GM23248 (cell line): ENCODE measurements at regions not wholly inside any gene's neighbourhood (a gene's known extent, or its start where the extent isn't known, plus 50 kb on each side); places are given as distances from the start of the nearest gene placed in this dataset.
A peak's percentile ranks its signal among the peaks of the same experiment; 100 is the strongest.

Source experiments
- DNase-seq: peaks from one replicate; pipeline ENCODE4 v3.0.0-alpha.2; 2015
- H2AFZ ChIP-seq: fragments of 200-600 bp; sonication (generic); 2 replicates; pipeline ENCODE4 v1.6.1; 2016; ENCODE audit warnings: antibody characterized with exemption
- H3F3A ChIP-seq: fragments of 200-600 bp; sonication (generic); 2 replicates; pipeline ENCODE4 v1.6.1; 2016; ENCODE audit warnings: mild to moderate bottlenecking, antibody characterized with exemption, mixed run types; ENCODE audit not compliant: insufficient read depth
- H3K27ac ChIP-seq: fragments of 200-600 bp; sonication (generic); 2 replicates; pipeline ENCODE4 v1.5.1; 2016; ENCODE audit warnings: mild to moderate bottlenecking
- H3K27me3 ChIP-seq: fragments of 200-600 bp; sonication (generic); replicated peaks from 2 replicates; pipeline ENCODE4 v1.6.1; 2016; ENCODE audit warnings: mild to moderate bottlenecking; ENCODE audit not compliant: insufficient read depth
- H3K36me3 ChIP-seq: fragments of 200-600 bp; sonication (generic); 2 replicates; pipeline ENCODE4 v1.6.1; 2016; ENCODE audit warnings: low read depth, mild to moderate bottlenecking
- H3K4me1 ChIP-seq: fragments of 200-600 bp; sonication (generic); 2 replicates; pipeline ENCODE4 v1.6.1; 2016; ENCODE audit warnings: mild to moderate bottlenecking; ENCODE audit not compliant: insufficient read depth
- H3K4me2 ChIP-seq: fragments of 200-600 bp; sonication (generic); one replicate; pipeline ENCODE4 v1.6.1; 2016; ENCODE audit warnings: mild to moderate bottlenecking; ENCODE audit not compliant: unreplicated experiment
- H3K4me3 ChIP-seq: fragments of 200-600 bp; sonication (generic); 2 replicates; pipeline ENCODE4 v1.5.1; 2016; ENCODE audit warnings: mild to moderate bottlenecking
- H3K79me2 ChIP-seq: fragments of 200-600 bp; sonication (generic); 2 replicates; pipeline ENCODE4 v1.6.1; 2016; ENCODE audit warnings: mild to moderate bottlenecking; ENCODE audit not compliant: insufficient read depth
- H3K9ac ChIP-seq: fragments of 200-600 bp; sonication (generic); 2 replicates; pipeline ENCODE4 v1.6.1; 2016; ENCODE audit warnings: mild to moderate bottlenecking
- H3K9me2 ChIP-seq: fragments of 200-600 bp; sonication (generic); 2 replicates; pipeline ENCODE4 v1.6.1; 2016; ENCODE audit warnings: mixed run types, mild to moderate bottlenecking, moderate library complexity; ENCODE audit not compliant: insufficient read depth
- H3K9me3 ChIP-seq: fragments of 200-600 bp; sonication (generic); one replicate; pipeline ENCODE4 v1.6.1; 2017; ENCODE audit warnings: low read depth
- H4K20me1 ChIP-seq: fragments of 200-600 bp; sonication (generic); 2 replicates; pipeline ENCODE4 v1.6.0; 2016; ENCODE audit not compliant: insufficient read depth
- EZH2 ChIP-seq: fragments of 200-600 bp; sonication (generic); IDR thresholded peaks from 2 replicates; pipeline ENCODE4 v1.6.1; 2018; ENCODE audit warnings: antibody characterized with exemption, mild to moderate bottlenecking; ENCODE audit not compliant: insufficient read depth, poor library complexity, severe bottlenecking
- EZH2phosphoT487 ChIP-seq: fragments of 200-600 bp; sonication (generic); IDR thresholded peaks from 2 replicates; pipeline ENCODE4 v1.6.1; 2018; ENCODE audit warnings: antibody characterized with exemption, moderate library complexity, mild to moderate bottlenecking, low read depth; ENCODE audit not compliant: insufficient read depth
- WGBS, 2 experiments: methylation state at CpG; one replicate each; pipeline ENCODE4 v1.1.6; 2015 to 2017; ENCODE audit warnings: low lambda C conversion rate in 2 of 2, low coverage in 1 of 2; ENCODE audit errors: missing lambda C conversion rate in 2 of 2; 5-methylcytosine and 5-hydroxymethylcytosine counted together
- in situ Hi-C: fragments of 300-500 bp; cut with MboI; formaldehyde crosslinking; loops from 2 replicates; pipeline ENCODE4 v1.15.0; 2020

DNA sequence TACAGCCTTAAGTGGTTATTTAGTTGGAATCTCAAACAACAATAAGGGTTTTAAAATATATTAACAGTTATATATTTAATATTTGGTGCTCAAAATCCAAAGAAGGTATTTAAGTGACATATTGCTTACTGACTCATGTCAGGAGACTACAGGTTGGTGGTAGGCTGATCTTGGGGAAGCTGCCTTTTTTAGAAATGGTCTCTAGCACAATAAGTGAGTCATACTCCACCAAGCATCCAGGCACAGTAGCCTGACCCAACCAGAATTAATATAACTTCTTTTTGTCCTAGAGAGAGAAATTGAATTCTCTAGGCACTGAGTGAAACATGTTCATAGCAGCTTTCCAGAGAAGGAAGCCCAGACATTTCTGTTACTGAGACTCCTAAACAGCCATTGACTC is 868.5 kb upstream of the TENM4 start:
- Histone ChIP-seq H3K4me3 (no peak overlapping the region), H3K36me3 (no peaks in the 10 kb centered on the region), H3K9me3 (no peaks in the 10 kb centered on the region), H3F3A (no peaks in the 10 kb centered on the region), H3K9me2 (no peaks in the 10 kb centered on the region), H2AFZ (no peak overlapping the region), H3K9ac (no peak overlapping the region), H4K20me1 (no peaks in the 10 kb centered on the region), H3K27me3 (no peaks in the 10 kb centered on the region), H3K27ac (no peak overlapping the region), H3K4me1 (no peaks in the 10 kb centered on the region), H3K79me2 (no peaks in the 10 kb centered on the region), H3K4me2 (no peak overlapping the region)
- no peak for DNase-seq
- in situ Hi-C loops: no loop called here
- no peak for TF ChIP-seq EZH2phosphoT487
- no peak for TF ChIP-seq EZH2

- H3K27ac ChIP-seq: no peak overlapping the region
- 46 to 56% methylated on average over 2 of the region's 2 CpGs for WGBS, 2 experiments
- no peak overlapping the region for H3K4me2 ChIP-seq
- TF ChIP-seq EZH2: no peak
- in situ Hi-C loops: no loop called here
- no peaks in the 10 kb centered on the region for H3K36me3 ChIP-seq
- no peaks in the 10 kb centered on the region for H3K4me1 ChIP-seq
- no peak for DNase-seq
- H3K79me2 ChIP-seq: no peaks in the 10 kb centered on the region
- no peak overlapping the region for H2AFZ ChIP-seq
- no peaks in the 10 kb centered on the region for H3K9me2 ChIP-seq
- no peak overlapping the region for H3K4me3 ChIP-seq
- no peaks in the 10 kb centered on the region for H3F3A ChIP-seq
- H3K9me3 ChIP-seq: no peaks in the 10 kb centered on the region
- no peak overlapping the region for H3K9ac ChIP-seq
- no peaks in the 10 kb centered on the region for H3K27me3 ChIP-seq
- H4K20me1 ChIP-seq: no peaks in the 10 kb centered on the region
These were observed 866.8 kb upstream of the TENM4 start for GRCh38 chr11:80307676-80308075.

DNA sequence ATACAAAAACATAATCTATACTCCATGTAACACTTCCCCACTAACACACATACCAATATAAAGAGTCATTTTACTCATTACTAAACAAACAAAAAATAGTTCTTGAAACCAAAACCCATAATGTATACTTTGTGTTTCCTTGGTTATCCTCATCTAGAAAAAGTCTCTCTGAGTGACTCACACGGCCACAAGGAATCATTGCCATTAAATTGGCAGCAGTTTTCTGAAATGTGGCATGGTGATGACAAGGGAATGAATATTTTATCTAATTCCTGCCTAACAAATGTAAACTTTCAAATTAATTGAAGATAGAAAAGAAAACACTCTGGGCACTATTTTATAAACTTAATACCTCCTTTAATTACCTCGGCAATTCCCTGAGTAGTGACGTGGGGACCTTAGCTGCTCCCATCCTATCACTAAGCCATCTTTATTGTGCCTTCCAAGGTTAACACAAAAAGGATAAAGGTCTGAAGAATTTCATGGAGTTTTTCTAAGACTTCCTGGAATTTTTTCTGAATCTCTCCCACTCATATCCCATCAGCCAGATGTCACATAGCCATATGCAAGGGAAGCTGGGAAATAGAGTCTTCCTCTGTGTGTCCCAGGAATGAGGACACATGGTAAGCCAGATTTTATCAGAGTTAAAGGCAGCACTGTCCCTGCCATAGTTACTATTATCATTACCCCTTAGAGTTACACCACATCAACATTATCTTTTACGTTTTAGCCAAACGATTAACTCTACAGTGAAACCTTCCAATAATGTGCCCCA is 857.2 kb upstream of the TENM4 start:
- TF ChIP-seq EZH2phosphoT487: no peak
- H3K4me2 ChIP-seq: no peak overlapping the region
- no peak overlapping the region for H3K9ac ChIP-seq
- H3K27ac ChIP-seq: no peak overlapping the region
- H3K9me3 ChIP-seq: no peaks in the 10 kb centered on the region
- H3K4me1 ChIP-seq: no peaks in the 10 kb centered on the region
- H3K9me2 ChIP-seq: no peaks in the 10 kb centered on the region
- H2AFZ ChIP-seq: no peak overlapping the region
- 18% methylated on average over 5 of the region's 5 CpGs for WGBS, 2 experiments
- H3F3A ChIP-seq: no peaks in the 10 kb centered on the region
- H3K79me2 ChIP-seq: no peaks in the 10 kb centered on the region
- in situ Hi-C loops: no loop called here
- no peak overlapping the region for H3K4me3 ChIP-seq
- no peaks in the 10 kb centered on the region for H4K20me1 ChIP-seq
- peak; percentile 1 for DNase-seq
- no peaks in the 10 kb centered on the region for H3K36me3 ChIP-seq
- no peaks in the 10 kb centered on the region for H3K27me3 ChIP-seq

DNA sequence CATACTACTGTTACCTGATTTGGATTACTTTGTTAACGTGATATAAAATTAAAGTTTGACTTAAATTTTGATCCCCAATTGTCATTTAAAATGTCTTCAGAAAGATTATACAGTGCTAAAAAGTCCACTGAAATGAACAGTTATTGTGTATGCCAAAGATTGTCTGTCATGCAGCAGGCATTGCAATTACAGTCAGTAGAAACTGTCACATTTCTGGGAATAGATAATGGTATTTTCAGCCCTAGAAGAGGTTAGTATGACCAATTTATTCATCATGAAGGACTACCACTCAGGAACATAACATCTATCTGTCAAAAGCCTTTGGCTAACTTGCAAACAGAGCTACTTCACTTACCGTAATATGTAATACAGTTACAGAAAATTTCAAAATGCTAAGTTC is 852.5 kb upstream of the TENM4 start:
- Histone ChIP-seq H3K4me3 (no peak overlapping the region), H3K4me2 (no peak overlapping the region), H3K27me3 (no peaks in the 10 kb centered on the region), H3K79me2 (no peaks in the 10 kb centered on the region), H3K9me3 (no peaks in the 10 kb centered on the region), H3K9me2 (no peaks in the 10 kb centered on the region), H4K20me1 (no peaks in the 10 kb centered on the region), H3K9ac (no peak overlapping the region), H3K27ac (no peak overlapping the region), H3F3A (no peaks in the 10 kb centered on the region), H3K4me1 (no peaks in the 10 kb centered on the region), H2AFZ (no peak overlapping the region), H3K36me3 (no peaks in the 10 kb centered on the region)
- no peak for DNase-seq
- WGBS, 2 experiments: 36 to 37% methylated on average over 2 of the region's 2 CpGs
- in situ Hi-C loops: no loop called here
- TF ChIP-seq EZH2phosphoT487 (no peak), EZH2 (no peak)
